LoVo (cell line): ENCODE measurements at regions not wholly inside any gene's neighbourhood (a gene's known extent, or its start where the extent isn't known, plus 50 kb on each side); places are given as distances from the start of the nearest gene placed in this dataset.
"Not testable (repeated sequence)": the region's sequence is repeated elsewhere in the genome, so short reads cannot be mapped to it uniquely, and the experiment has no call there.

ENCODE experiments used
- DNase-seq: peaks from one replicate; pipeline ENCODE4 v3.0.0-alpha.2; 2016; ENCODE audit warnings: low spot score

DNA sequence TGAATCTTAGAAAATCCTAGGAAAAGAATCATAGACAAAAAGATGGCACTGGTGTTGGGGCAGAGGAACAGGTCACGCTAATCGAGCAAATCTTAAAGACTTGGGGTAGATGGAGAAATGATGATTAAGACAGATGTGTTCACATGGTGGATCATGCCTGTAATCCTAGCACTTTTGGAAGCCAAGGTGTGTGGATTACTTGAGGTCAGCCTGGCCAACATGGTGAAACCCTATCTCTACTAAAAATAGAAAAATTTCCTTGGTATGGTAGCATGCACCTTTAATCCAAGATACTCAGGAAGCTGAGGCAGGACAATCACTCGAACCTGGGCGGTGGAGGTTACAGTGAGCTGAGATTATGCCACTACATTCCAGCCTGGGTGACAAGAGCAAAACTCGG is 145.7 kb upstream of the HSFY2 start:
- no peak for DNase-seq

DNA sequence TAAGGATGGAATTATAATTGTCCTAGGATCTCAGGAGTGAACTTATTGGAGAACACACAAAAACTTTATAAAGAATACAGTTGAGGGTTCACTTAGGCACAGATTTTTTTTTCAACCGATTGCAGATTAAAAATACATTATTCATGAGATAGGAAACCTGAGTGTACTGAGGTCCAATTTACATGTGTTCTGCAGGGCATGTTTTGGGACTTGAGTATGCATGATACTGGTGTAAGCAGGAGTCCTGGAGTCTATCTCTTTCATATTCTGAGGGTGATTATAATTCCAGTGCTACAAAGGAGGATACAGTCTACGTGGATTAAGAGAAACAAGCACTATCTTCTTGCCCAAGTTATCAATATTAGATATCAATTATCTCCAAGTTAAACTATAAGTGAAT is 139.3 kb upstream of the HSFY2 start:
- no peak for DNase-seq

DNA sequence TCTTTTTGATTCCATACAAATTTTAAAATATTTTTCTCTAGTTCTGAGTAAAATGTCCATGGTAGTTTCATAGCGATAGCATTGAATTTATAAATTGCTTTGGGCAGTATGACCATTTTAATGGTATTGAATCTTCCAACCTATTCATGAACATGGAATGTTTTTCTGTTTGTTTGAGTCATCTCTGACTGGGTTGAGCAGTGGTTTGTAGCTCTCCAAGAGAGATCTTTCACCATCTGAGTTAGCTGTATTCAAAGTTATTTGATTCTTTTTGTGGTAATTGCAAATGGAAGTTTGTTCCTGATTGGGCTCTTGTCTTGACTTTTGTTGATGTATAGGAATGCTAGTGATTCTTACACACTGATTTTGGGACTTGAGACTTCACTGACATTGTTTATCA is 136.3 kb upstream of the HSFY2 start:
- DNase-seq: no peak

DNA sequence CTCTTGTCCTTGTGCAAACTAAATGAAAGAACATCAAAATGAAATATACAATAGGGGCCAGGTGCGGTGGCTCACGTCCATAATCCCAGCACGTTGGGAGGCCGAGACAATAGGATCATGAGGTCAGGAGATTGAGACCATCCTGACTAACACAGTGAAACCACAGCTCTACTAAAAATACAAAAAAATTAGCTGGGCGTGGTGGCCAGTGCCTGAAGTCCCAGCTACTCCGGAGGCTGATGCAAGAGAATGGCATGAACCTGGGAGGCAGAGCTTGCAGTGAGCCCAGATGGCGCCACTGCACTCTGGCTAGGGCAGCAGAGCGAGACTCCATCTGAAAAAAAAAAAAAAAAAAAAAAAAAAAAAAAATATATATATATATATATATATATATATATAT is 132.7 kb upstream of the HSFY2 start:
- not testable (repeated sequence) for DNase-seq

DNA sequence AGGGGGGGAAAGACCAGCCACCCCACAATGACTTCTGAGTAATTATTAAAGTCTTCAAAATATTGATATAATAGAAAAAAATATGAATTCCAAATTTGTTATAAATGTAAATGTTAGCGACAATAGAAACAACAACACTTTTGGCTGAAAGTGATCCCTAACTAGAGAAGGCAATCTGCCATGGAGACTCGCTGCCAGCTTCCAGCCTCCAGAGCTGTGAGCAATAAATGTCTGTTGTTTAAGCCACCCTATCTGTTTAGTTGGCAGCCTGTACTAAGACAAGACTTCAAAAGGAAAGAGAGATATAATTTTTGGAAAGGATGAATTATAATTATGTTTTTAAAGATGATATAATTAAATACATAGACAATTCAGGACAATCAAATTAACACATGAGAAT is 130.8 kb upstream of the HSFY2 start:
- no peak for DNase-seq

DNA sequence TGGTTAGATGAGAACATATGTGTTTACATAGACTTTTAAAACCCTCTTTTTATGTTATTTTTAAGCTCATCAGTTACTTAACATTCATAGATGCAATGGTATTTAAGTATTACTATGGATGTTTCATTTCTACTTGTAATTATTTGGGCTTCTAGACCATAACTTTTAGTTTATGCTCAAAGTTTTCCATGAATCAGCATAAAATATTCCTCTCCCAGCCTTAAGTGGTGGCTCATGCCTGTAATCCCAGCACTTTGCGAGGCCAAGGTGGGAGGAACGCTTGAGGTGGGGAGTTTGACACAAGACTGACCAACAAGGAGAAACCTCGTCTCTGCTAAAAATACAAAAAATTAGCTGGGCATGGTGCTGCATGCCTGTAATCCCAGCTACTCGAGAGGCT is 118.5 kb upstream of the HSFY2 start:
- DNase-seq: no peak

DNA sequence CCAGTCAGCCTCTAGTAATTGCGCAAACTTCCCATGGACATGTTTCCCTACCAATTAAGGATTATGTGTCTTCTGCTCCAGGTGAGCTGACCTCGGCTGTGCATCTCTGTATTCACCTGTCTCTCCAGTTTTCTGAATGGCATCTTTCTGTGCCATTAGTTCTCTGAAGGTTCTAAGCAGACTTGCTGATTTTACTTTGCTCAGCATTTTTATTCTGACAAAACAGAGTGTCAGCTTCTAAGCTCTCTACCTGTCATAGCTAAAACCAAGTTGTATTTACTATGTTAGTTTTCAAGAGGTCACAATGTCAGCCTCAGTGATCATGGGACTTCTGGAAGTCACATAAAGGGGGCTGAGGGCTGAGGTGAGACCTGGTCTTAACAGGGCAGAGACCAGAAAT is 116.0 kb upstream of the HSFY2 start:
- no peak for DNase-seq

DNA sequence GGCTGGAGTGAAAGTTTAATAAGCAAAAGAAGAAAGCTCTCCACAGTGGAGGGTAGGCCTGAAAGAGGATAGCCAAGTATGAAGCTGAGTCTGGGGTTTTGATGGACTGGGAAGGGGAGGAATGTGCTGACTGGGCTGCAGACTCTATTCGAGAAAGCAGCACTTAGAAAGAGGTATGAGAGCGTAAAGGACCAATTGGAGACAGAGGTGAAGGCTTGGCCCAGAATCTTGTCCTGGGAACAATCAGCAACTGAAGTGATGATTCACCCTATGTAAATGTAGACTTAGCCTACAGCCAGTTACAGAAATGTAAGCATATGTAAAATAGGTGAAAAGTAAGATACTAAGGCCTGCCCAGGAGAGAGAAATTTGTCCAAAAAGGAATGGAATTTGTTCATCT is 111.2 kb upstream of the HSFY2 start:
- DNase-seq: no peak

DNA sequence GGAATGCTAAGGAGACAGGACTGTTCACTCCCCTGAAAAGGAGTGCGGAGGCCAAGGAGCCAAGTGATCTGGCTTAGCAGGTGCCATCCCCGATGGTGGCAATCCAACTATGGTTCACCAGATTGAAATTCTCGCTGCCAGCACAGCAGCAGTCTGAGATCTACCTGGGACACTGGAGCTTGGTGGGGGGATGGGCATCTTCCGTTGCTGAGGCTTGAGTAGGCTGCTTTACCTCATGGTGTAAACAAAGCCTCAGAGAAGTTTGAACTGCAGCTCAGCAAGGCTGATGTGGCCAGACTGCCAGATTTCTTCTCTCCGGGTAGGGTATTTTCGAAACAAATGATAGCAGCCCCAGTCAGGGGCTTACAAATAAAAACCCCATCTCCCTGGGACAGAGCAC is 95.6 kb upstream of the HSFY2 start:
- not testable (repeated sequence) for DNase-seq

DNA sequence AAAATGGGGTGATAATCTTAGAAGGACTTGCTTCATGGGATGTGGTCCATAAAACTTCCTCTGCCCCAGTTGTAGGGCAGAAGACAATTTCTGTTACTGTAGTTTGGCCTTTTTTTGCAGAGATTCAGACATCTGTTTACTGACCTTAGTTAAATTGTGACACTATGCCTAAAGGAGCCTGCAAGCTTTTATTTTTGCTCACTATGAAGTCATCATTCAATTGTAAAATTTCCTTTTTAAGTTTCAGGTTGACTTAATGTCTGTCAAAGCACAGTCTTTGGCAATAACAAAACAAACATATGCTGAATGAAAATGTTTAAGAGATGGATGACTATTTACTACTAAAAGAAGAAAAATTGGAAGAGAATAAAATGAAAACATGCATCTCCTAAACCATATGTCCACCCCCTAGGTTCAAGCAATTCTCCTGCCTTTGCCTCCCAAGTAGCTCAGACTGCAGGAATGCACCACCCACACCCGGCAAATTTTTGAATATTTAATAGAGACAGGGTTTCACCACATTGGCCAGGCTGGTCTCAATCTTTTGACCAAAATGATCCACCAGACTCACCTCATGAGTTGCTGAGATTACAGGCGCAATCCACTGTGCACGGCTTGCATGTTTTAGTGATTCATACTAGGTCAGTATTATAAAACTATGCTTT is 93.5 kb upstream of the HSFY2 start:
- DNase-seq: not testable (repeated sequence)

DNA sequence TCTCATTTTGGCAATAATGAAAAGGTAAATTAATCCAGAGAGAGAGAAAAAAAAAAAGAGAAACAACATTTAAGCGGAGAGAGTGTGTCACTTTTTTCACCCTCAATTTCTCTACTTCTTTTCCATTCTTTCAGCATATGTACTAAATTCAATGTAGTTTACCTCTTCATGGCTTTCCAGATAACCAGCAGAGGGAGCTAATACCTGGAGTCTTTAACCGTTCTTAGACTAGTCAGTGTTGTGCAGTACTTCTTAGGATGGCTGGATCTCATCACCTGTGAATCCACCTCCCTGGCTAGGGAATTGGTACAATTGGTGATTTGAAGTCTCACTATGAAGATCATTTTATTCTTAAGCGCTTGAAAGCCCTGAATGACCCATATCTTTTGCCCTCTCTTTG is 87.3 kb upstream of the HSFY2 start:
- not testable (repeated sequence) for DNase-seq

DNA sequence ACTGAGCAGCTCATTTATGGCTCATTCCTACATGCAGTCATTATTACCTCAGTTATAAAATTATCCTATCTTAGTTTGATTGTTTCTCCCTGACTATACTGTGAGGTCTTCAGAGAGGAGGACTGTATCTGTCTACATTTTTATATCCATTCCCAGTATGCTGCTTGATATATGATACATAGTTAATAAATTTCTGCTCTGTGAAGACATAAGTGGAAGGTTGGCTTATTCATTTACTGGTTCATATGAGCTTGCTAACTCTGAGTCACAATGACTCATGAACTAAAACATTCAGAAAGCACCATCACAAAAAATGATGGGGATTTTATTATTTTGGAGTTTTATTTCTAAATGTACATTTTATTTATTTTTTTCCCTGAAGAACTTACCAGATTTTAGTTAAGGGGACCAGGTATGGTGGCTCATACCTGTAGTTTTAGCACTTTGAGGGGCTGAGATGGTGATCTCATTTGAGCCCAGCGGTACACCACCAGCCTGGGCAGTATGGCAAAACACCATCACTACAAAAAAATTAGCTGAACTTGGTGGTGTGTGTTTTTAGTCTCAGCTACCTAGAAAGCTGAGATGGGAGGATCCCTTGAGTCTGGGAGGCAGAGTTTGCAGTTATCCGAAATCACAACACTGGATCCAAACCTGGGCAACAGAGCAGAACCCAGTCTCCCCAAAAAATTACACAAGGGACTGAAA is 85.1 kb upstream of the HSFY2 start:
- not testable (repeated sequence) for DNase-seq

DNA sequence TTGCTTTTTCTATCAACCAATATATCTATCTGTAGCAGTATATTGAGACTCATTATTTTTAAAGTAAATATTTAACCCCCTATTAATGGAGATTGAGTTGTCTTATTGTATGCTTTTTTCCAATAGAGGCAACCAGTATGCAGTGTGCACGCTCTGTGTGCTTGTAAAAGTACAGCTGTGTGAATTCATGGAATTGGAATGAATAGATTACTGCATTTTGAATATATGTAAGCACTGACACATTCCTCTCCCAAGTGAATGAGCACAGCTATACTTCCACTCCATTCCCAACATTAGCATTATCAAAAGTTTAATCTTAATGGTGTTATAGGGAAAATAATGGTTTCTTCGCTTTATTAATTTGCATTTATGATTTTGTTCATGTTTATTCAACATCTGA is 81.6 kb upstream of the HSFY2 start:
- not testable (repeated sequence) for DNase-seq

DNA sequence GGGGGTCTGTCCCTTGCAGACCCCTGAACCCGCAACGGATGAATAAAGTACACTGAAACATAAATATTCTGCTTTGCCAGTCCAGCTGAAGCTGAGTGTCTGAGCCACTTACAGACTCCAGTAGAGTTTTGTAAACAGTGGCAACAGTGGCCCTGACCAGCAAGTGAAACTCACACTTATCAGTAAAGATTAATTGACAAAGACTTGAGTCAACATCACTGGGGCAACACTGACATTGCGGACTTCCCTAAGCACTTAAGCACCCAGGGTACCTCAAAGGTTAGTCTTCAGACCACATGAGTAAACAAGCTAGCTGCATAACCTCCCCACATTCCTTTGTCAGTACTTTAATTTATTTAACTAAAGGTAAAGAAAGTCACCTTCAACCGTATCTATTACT is 79.8 kb upstream of the HSFY2 start:
- DNase-seq: not testable (repeated sequence)

DNA sequence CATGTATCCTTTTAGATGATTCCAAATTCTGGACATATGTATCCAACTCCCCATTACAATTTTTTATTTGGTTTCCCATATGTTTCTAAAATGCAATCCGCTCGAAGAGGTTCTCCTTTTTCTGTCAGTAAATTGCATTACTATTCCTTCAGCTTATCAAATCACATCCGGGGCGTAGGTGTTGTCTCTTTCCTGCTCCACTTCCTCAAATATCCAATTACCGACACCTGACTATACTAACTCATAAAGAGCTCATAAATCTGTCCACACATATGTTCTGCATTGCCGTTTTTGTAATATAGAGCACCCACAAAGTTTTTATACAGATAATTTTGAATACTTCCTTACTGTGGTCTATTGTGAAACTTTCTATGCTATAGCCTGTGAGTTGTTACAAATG is 63.1 kb upstream of the HSFY2 start:
- not testable (repeated sequence) for DNase-seq
